IMR-90 (cell line): ENCODE measurements at regions not wholly inside any gene's neighbourhood (a gene's known extent, or its start where the extent isn't known, plus 50 kb on each side); places are given as distances from the start of the nearest gene placed in this dataset.

Experiments
- ATAC-seq: fragments of 200-7000 bp; cut with Tn5 transposase; 2 replicates; pipeline ENCODE4 v1.9.1; 2020; ENCODE audit warnings: low read depth, mild to moderate bottlenecking, moderate library complexity
- BruUV-seq: library from RNA; stranded (reverse); fragments of 400-500 nt; replicated peaks from 2 replicates; lab custom pipeline; 2021; lab: Mats Ljungman, UMichigan
- CTCF ChIA-PET: fragments of 300-600 bp; formaldehyde crosslinking; extraction: SDS; loops from one replicate; lab custom pipeline; 2021; ENCODE audit warnings: antibody characterized with exemption; lab: Yijun Ruan, JAX
- POLR2A ChIA-PET: fragments of 300-600 bp; sonication (Branson Sonifier 250); formaldehyde crosslinking; loops from one replicate; lab custom pipeline; 2022; ENCODE audit warnings: antibody characterized with exemption; ENCODE audit not compliant: unreplicated experiment; lab: Charles Lee
- DNase-seq: peaks from one replicate; pipeline ENCODE4 v3.0.0; 2013
- H2AFZ ChIP-seq: replicated peaks from 2 replicates; pipeline ENCODE3; 2013; ENCODE audit warnings: low read length, mild to moderate bottlenecking; ENCODE audit not compliant: poor library complexity
- H2AK5ac ChIP-seq: 2 replicates; pipeline ENCODE4 v1.6.1; 2013; ENCODE audit warnings: low read depth, low read length, inconsistent platforms
- H2AK9ac ChIP-seq: replicated peaks from 2 replicates; pipeline ENCODE3; 2013; ENCODE audit warnings: mild to moderate bottlenecking, low read depth, low read length, moderate library complexity; ENCODE audit not compliant: poor library complexity
- H2BK120ac ChIP-seq: 2 replicates; pipeline ENCODE4 v1.6.1; 2013; ENCODE audit warnings: low read depth, low read length, inconsistent platforms
- H2BK15ac ChIP-seq: 3 replicates; pipeline ENCODE4 v1.6.1; 2013; ENCODE audit warnings: low read depth, low read length, inconsistent platforms
- H2BK20ac ChIP-seq: 2 replicates; pipeline ENCODE4 v1.6.1; 2013; ENCODE audit warnings: low read depth, mild to moderate bottlenecking, inconsistent platforms, low read length, moderate library complexity
- H2BK5ac ChIP-seq: 2 replicates; pipeline ENCODE4 v1.6.1; 2013; ENCODE audit warnings: mild to moderate bottlenecking, low read depth, low read length, inconsistent platforms; ENCODE audit not compliant: poor library complexity, severe bottlenecking
- H3K14ac ChIP-seq: replicated peaks from 2 replicates; pipeline ENCODE4 v1.6.1; 2013; ENCODE audit warnings: low read depth, low read length, inconsistent platforms
- H3K18ac ChIP-seq: 2 replicates; pipeline ENCODE4 v1.6.1; 2013; ENCODE audit warnings: low read depth, low read length, control low read depth
- H3K23ac ChIP-seq: 2 replicates; pipeline ENCODE4 v1.6.1; 2013; ENCODE audit warnings: low read depth, low read length, inconsistent platforms
- H3K27ac ChIP-seq: 2 replicates; pipeline ENCODE4 v1.5.1; 2013; ENCODE audit warnings: mild to moderate bottlenecking, control low read depth, low read length; ENCODE audit not compliant: insufficient read depth
- H3K27me3 ChIP-seq: 2 replicates; pipeline ENCODE4 v1.6.1; 2013; ENCODE audit warnings: low read length; ENCODE audit not compliant: control insufficient read depth, insufficient read depth
- H3K36me3 ChIP-seq: 2 replicates; pipeline ENCODE4 v1.6.1; 2013; ENCODE audit warnings: low read length, mixed read lengths; ENCODE audit not compliant: control insufficient read depth, insufficient read depth
- H3K4ac ChIP-seq: 2 replicates; pipeline ENCODE4 v1.6.1; 2013; ENCODE audit warnings: low read depth, low read length, inconsistent platforms
- H3K4me1 ChIP-seq: 2 replicates; pipeline ENCODE4 v1.6.1; 2013; ENCODE audit warnings: low read length, mixed read lengths; ENCODE audit not compliant: control insufficient read depth, insufficient read depth
- H3K4me2 ChIP-seq: 2 replicates; pipeline ENCODE4 v1.6.1; 2013; ENCODE audit warnings: low read depth, mild to moderate bottlenecking, control low read depth, low read length, moderate library complexity
- H3K4me3 ChIP-seq: 2 replicates; pipeline ENCODE4 v1.5.1; 2013; ENCODE audit warnings: low read depth, mild to moderate bottlenecking, control low read depth, low read length, moderate library complexity; ENCODE audit not compliant: insufficient read depth
- H3K56ac ChIP-seq: 2 replicates; pipeline ENCODE4 v1.6.1; 2013; ENCODE audit warnings: low read length, inconsistent platforms; ENCODE audit not compliant: insufficient read depth; ENCODE audit errors: extremely low read depth
- H3K79me1 ChIP-seq, 2 experiments: 2 replicates each; pipeline ENCODE4 v1.6.1; 2013; ENCODE audit warnings: low read length in 2 of 2, inconsistent platforms in 1 of 2, low read depth in 1 of 2
- H3K9ac ChIP-seq: 2 replicates; pipeline ENCODE4 v1.6.1; 2013; ENCODE audit warnings: low read depth, low read length, control low read depth
- H3K9me1 ChIP-seq: 2 replicates; pipeline ENCODE4 v1.6.1; 2013; ENCODE audit warnings: low read length, inconsistent platforms; ENCODE audit not compliant: insufficient read depth
- H3K9me3 ChIP-seq: 2 replicates; pipeline ENCODE4 v1.6.1; 2013; ENCODE audit warnings: low read length; ENCODE audit not compliant: control insufficient read depth, insufficient read depth
- H4K20me1 ChIP-seq: 2 replicates; pipeline ENCODE4 v1.6.1; 2013; ENCODE audit warnings: low read length, inconsistent platforms; ENCODE audit not compliant: insufficient read depth
- H4K5ac ChIP-seq: 2 replicates; pipeline ENCODE4 v1.6.1; 2013; ENCODE audit warnings: mild to moderate bottlenecking, low read depth, low read length, control low read depth
- H4K8ac ChIP-seq, 2 experiments: 2 replicates each; pipeline ENCODE4 v1.6.1; 2013; ENCODE audit warnings: low read depth in 2 of 2, low read length in 2 of 2, control low read depth in 1 of 2, inconsistent platforms in 1 of 2
- H4K91ac ChIP-seq: 2 replicates; pipeline ENCODE4 v1.6.1; 2013; ENCODE audit warnings: low read depth, low read length, inconsistent platforms; ENCODE audit not compliant: insufficient read depth
- CEBPB ChIP-seq: IDR thresholded peaks from 2 replicates; pipeline ENCODE4 v1.6.1; 2012; ENCODE audit warnings: low read depth, low read length, improper control_type of control experiment
- MXI1 ChIP-seq: IDR thresholded peaks from 2 replicates; pipeline ENCODE4 v1.6.1; 2012; ENCODE audit warnings: low read depth, mild to moderate bottlenecking, low read length, moderate library complexity, borderline replicate concordance
- RAD21 ChIP-seq: IDR thresholded peaks from 2 replicates; pipeline ENCODE4 v1.6.1; 2012; ENCODE audit warnings: low read length, improper control_type of control experiment
- WGBS, 2 experiments: methylation state at CpG; one replicate each; pipeline versions ENCODE4 v1.1.5 to v1.1.7; 2013; ENCODE audit warnings: missing lambda C conversion rate in 2 of 2; ENCODE audit not compliant: insufficient read length in 1 of 2; ENCODE audit errors: extremely low coverage in 2 of 2; 5-methylcytosine and 5-hydroxymethylcytosine counted together
- dilution Hi-C: fragments of 300-500 bp; cut with HindIII; formaldehyde crosslinking; loops from one replicate; pipeline ENCODE4 v1.14.3; 2018; ENCODE audit warnings: low sequenced_read_pairs; ENCODE audit not compliant: unreplicated experiment
- in situ Hi-C: fragments of 300-500 bp; cut with MboI; formaldehyde crosslinking; loops from 3 replicates; pipeline ENCODE4 v1.14.3; 2019; ENCODE audit warnings: low sequenced_read_pairs, inconsistent platforms, mixed read lengths
- intact Hi-C: fragments of 100-400 bp; cut with micrococcal nuclease; formaldehyde crosslinking; loops from 2 replicates; pipeline ENCODE4 v1.10.0; 2022

GRCh38 chr2:52035391-52035790 is 1003.5 kb upstream of the NRXN1 start:
- no peak for ATAC-seq
- H3K4me3 ChIP-seq: no peak overlapping the region
- H3K14ac ChIP-seq: no peak overlapping the region
- intact Hi-C loops (no loop called here), dilution Hi-C loops (no loop called here), in situ Hi-C loops (no loop called here)
- H2BK20ac ChIP-seq: no peak overlapping the region
- no peak for TF ChIP-seq CEBPB
- TF ChIP-seq RAD21: no peak
- no peak for TF ChIP-seq MXI1
- no peak overlapping the region for H3K4ac ChIP-seq
- no peaks in the 10 kb centered on the region for H3K79me1 ChIP-seq
- no peaks in the 10 kb centered on the region for H3K27me3 ChIP-seq
- ChIA-PET CTCF (interaction anchor here (0.6 kb wide), 1 partner anchor 238 kb away, joined by 3 read pairs; no protein-coding TSS in a partner anchor), POLR2A (no interaction called here)
- DNase-seq: no peak
- no peak overlapping the region for H4K91ac ChIP-seq
- H3K27ac ChIP-seq: no peak overlapping the region
- H3K23ac ChIP-seq: no peak overlapping the region
- H3K4me2 ChIP-seq: no peak overlapping the region
- no peaks in the 10 kb centered on the region for H3K9me3 ChIP-seq
- no CpG with 5 or more reads among the region's 1 CpG for WGBS, 2 experiments
- no TSS peak for BruUV-seq
- H2BK120ac ChIP-seq: no peak overlapping the region
- H2BK5ac ChIP-seq: no peak overlapping the region
- no peak overlapping the region for H3K18ac ChIP-seq
- no peak overlapping the region for H4K5ac ChIP-seq
- no peak overlapping the region for H3K9ac ChIP-seq
- no peaks in the 10 kb centered on the region for H3K36me3 ChIP-seq
- no peaks in the 10 kb centered on the region for H4K20me1 ChIP-seq
- no peak overlapping the region for H2AK5ac ChIP-seq
- H4K8ac ChIP-seq: no peak overlapping the region
- H2BK15ac ChIP-seq: no peak overlapping the region
- H2AFZ ChIP-seq: no peak overlapping the region
- no peaks in the 10 kb centered on the region for H3K9me1 ChIP-seq
- H2AK9ac ChIP-seq: no peak overlapping the region
- H3K4me1 ChIP-seq: no peaks in the 10 kb centered on the region
- H3K56ac ChIP-seq: no peak overlapping the region
